Embryonic facial prominence (tissue), 1 donor: ENCODE measurements at regions not wholly inside any gene's neighbourhood (a gene's known extent, or its start where the extent isn't known, plus 50 kb on each side); places are given as distances from the start of the nearest gene placed in this dataset.

Source experiments
- DNase-seq: peaks from one replicate; pipeline ENCODE4 v3.0.0-alpha.2; 2016; ENCODE audit errors: extremely low spot score

- DNase-seq = no peak
These were observed 218.5 kb upstream of the RPL38 start for GRCh38 chr17:73984941-73985340.

GRCh38 chr17:73985466-73986015 lies 217.9 kb upstream of the RPL38 start:
- no peak for DNase-seq

- DNase-seq = no peak
These were observed 216.8 kb upstream of the RPL38 start for GRCh38 chr17:73986641-73987177.

GRCh38 chr17:73987395-73987794 lies 216.1 kb upstream of the RPL38 start:
- no peak for DNase-seq

GRCh38 chr17:73987845-73988509 lies 215.5 kb upstream of the RPL38 start:
- DNase-seq = no peak

- DNase-seq = no peak
These were observed 213.8 kb upstream of the RPL38 start for GRCh38 chr17:73989671-73990070.

GRCh38 chr17:73990290-73990689 lies 213.2 kb upstream of the RPL38 start:
- DNase-seq = no peak

GRCh38 chr17:73991260-73991659 lies 212.2 kb upstream of the RPL38 start:
- no peak for DNase-seq

- DNase-seq = no peak
These were observed 208.5 kb upstream of the RPL38 start for GRCh38 chr17:73994946-73995345.

- no peak for DNase-seq
These were observed 206.4 kb upstream of the RPL38 start for GRCh38 chr17:73997059-73997458.

GRCh38 chr17:73998249-73998648 lies 205.2 kb upstream of the RPL38 start:
- no peak for DNase-seq

GRCh38 chr17:73998653-73999645 lies 204.5 kb upstream of the RPL38 start:
- no peak for DNase-seq

- DNase-seq = no peak
These were observed 202.3 kb upstream of the RPL38 start for GRCh38 chr17:74001145-74001544.

- DNase-seq = no peak
These were observed 201.2 kb upstream of the RPL38 start for GRCh38 chr17:74002241-74002640.

- no peak for DNase-seq
These were observed 199.4 kb upstream of the RPL38 start for GRCh38 chr17:74004056-74004455.

- no peak for DNase-seq
These were observed 197.7 kb upstream of the RPL38 start for GRCh38 chr17:74005790-74006189.

GRCh38 chr17:74006371-74006770 lies 197.1 kb upstream of the RPL38 start:
- DNase-seq = no peak

GRCh38 chr17:74008196-74008595 lies 195.3 kb upstream of the RPL38 start:
- DNase-seq = no peak

GRCh38 chr17:74009056-74009625 lies 194.3 kb upstream of the RPL38 start:
- DNase-seq = no peak

- no peak for DNase-seq
These were observed 192.6 kb upstream of the RPL38 start for GRCh38 chr17:74010903-74011302.

GRCh38 chr17:74011966-74012365 lies 191.5 kb upstream of the RPL38 start:
- no peak for DNase-seq

- no peak for DNase-seq
These were observed 191.0 kb upstream of the RPL38 start for GRCh38 chr17:74012465-74012864.
